Heart left ventricle (tissue), 13 donors: ENCODE measurements at regions not wholly inside any gene's neighbourhood (a gene's known extent, or its start where the extent isn't known, plus 50 kb on each side); places are given as distances from the start of the nearest gene placed in this dataset.

Experiments used
- CTCF ChIP-seq, 12 donors: fragments of 200-600 bp; sonication (generic) in 4 of 12; IDR thresholded peaks; one replicate each; pipeline versions ENCODE4 v1.5.0 to v1.8.0; 2018 to 2022; ENCODE audit warnings: antibody characterized with exemption in 12 of 12, mild to moderate bottlenecking in 5 of 12
- POLR2A ChIP-seq, 2 donors: fragments of 450-650 bp; IDR thresholded peaks; one replicate each; pipeline ENCODE4 v1.6.1; 2017; ENCODE audit warnings: antibody characterized with exemption in 2 of 2, mild to moderate bottlenecking in 2 of 2, moderate library complexity in 2 of 2
- donor health status: ischemic (EF 13 %, LVEDD 7.1; RV severe dilation, severe dysfunction).
- donor health status: DM: no; HTN: yes; CAD: no.
- donor health status: DM: no; HTN: no; CAD: no.
- donor health status: ischemic (EF 25% LVEDD 6.9; RV normal size, moderate dysfunction).
- donor health status: ischemic (EF 25% LVEDD 5.7; RV mildly dilated, moderate dysfunction).
- donor health status: ischemic (EF 35%, LVEDD 5.7; RV mildly dilated, moderate dysfunction).
- donor health status: nonischemic (EF 11% LVEDD 7.7; RV severe dilation, severe dysfunction).
- donor health status: DM: yes; HTN: yes; CAD: no.
- donor health status: PGD.
- donor health status: ischemic (EF 29% LVEDD 5.4; RV normal size, mild dysfunction).
- donor health status: nonischemic (EF 23%, LVEDD 6.1; RV moderate dilation, normal function).

- no peak for TF ChIP-seq CTCF (IDR thresholded peaks at IDR 0.05)
- TF ChIP-seq POLR2A (IDR thresholded peaks at IDR 0.05) = no peak
These were observed 99.2 kb upstream of the LHCGR start for GRCh38 chr2:48854681-48855080.
